Activated naive CD4-positive, alpha-beta T cell treated with anti-CD3 and anti-CD28 coated beads, Interleukin-2, amount 50 U/mL, for 24 hours (primary cell): ENCODE measurements at regions not wholly inside any gene's neighbourhood (a gene's known extent, or its start where the extent isn't known, plus 50 kb on each side); places are given as distances from the start of the nearest gene placed in this dataset.
"Not testable (repeated sequence)": the region's sequence is repeated elsewhere in the genome, so short reads cannot be mapped to it uniquely, and the experiment has no call there.

ENCODE experiments used
- H3K27ac Mint-ChIP-seq: one replicate; pipeline ENCODE4 v1.8.0; 2021; ENCODE audit warnings: mild to moderate bottlenecking, mixed read lengths
- H3K27me3 Mint-ChIP-seq: one replicate; pipeline ENCODE4 v1.8.0; 2021; ENCODE audit warnings: mixed read lengths
- H3K36me3 Mint-ChIP-seq: one replicate; pipeline ENCODE4 v1.8.0; 2021; ENCODE audit warnings: mixed read lengths
- H3K4me1 Mint-ChIP-seq: one replicate; pipeline ENCODE4 v1.8.0; 2021; ENCODE audit warnings: mixed read lengths
- H3K4me3 Mint-ChIP-seq: one replicate; pipeline ENCODE4 v1.8.0; 2021; ENCODE audit warnings: mild to moderate bottlenecking, mixed read lengths
- H3K9me3 Mint-ChIP-seq: one replicate; pipeline ENCODE4 v1.8.0; 2021; ENCODE audit warnings: mixed read lengths

DNA sequence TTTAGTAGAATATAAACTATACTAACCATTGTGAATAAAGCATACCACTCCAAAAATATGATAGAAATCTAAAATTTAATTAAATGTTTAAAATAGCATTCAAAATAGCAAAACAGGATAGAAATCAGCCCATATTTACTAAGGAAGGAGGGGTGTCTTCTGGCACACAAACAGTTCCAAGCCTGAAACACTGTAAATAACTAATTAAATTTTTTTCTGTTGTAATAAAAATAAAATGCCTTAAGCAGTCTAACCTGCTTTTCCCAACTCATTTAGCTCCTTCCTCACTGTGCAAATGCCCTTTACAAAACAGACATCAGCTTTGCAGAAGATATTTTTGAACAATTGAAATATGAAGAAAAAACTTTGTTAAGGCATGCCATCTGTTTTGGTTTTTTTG lies 707.1 kb upstream of the USP15 start:
- Mint-ChIP-seq H3K36me3 (no peaks in the 10 kb centered on the region), H3K27ac (no peak overlapping the region), H3K4me1 (no peaks in the 10 kb centered on the region), H3K27me3 (no peaks in the 10 kb centered on the region), H3K9me3 (no peaks in the 10 kb centered on the region), H3K4me3 (no peak overlapping the region)

DNA sequence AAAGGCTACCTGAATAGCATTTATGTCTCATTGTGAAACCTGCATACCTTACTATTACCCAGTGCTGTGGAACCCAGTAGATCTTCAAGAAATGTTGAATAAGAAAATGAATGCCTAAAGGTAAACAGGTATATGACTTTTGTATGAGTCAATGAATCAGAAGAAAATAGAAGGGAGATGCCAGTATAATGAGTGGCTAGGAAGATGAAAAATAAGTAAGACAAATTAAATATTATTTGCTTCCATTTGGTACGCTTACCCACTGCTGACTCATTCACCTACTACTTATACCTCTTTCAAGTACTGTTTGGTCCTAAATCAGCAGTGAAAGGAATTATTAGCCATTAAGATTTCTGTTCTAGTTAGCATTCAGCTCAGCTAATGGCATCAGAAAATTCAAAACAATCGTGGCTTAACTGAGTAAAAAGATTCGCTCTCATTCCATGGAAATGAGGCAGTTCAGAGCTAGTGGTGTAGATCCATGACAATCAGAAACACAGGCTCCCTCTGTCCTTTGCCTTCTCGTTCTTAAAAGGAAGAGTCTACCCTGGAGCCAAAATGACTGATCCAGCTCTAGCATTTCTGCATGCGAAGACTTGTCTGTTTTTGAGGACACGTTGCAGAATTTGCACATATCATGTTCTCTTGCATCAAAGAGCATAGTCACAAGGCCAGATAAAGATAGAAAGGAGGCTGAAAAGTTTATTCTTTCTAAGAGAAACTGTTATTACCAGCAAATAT lies 705.8 kb upstream of the USP15 start:
- no peak overlapping the region for H3K27ac Mint-ChIP-seq
- no peaks in the 10 kb centered on the region for H3K27me3 Mint-ChIP-seq
- H3K9me3 Mint-ChIP-seq = no peaks in the 10 kb centered on the region
- H3K4me3 Mint-ChIP-seq = no peak overlapping the region
- no peaks in the 10 kb centered on the region for H3K4me1 Mint-ChIP-seq
- H3K36me3 Mint-ChIP-seq = no peaks in the 10 kb centered on the region

GRCh38 chr12:61563665-61564450 lies 696.3 kb upstream of the USP15 start:
- no peaks in the 10 kb centered on the region for H3K27me3 Mint-ChIP-seq

GRCh38 chr12:61564466-61564865 lies 695.7 kb upstream of the USP15 start:
- no peak overlapping the region for H3K27ac Mint-ChIP-seq
- no peaks in the 10 kb centered on the region for H3K36me3 Mint-ChIP-seq
- no peaks in the 10 kb centered on the region for H3K4me1 Mint-ChIP-seq
- H3K4me3 Mint-ChIP-seq = no peak overlapping the region
- no peaks in the 10 kb centered on the region for H3K27me3 Mint-ChIP-seq
- no peaks in the 10 kb centered on the region for H3K9me3 Mint-ChIP-seq

More at GRCh38 chr12:61563665-61564450, 696.3 kb upstream of the USP15 start:
- no peaks in the 10 kb centered on the region for H3K9me3 Mint-ChIP-seq
- H3K4me3 Mint-ChIP-seq = no peak overlapping the region
- no peak overlapping the region for H3K27ac Mint-ChIP-seq
- no peaks in the 10 kb centered on the region for H3K36me3 Mint-ChIP-seq
- H3K4me1 Mint-ChIP-seq = no peaks in the 10 kb centered on the region

GRCh38 chr12:61566183-61566582 lies 694.0 kb upstream of the USP15 start:
- Mint-ChIP-seq H3K4me1 (no peaks in the 10 kb centered on the region), H3K9me3 (no peaks in the 10 kb centered on the region), H3K27ac (no peak overlapping the region)

GRCh38 chr12:61574339-61574738 lies 685.9 kb upstream of the USP15 start:
- Mint-ChIP-seq H3K27ac (no peak overlapping the region), H3K36me3 (no peaks in the 10 kb centered on the region), H3K9me3 (no peaks in the 10 kb centered on the region), H3K4me3 (no peak overlapping the region), H3K27me3 (peaks cover 3% of the 10 kb centered on the region), H3K4me1 (no peaks in the 10 kb centered on the region)

More at GRCh38 chr12:61566183-61566582, 694.0 kb upstream of the USP15 start:
- Mint-ChIP-seq H3K36me3 (no peaks in the 10 kb centered on the region), H3K27me3 (peaks cover 1% of the 10 kb centered on the region), H3K4me3 (no peak overlapping the region)

GRCh38 chr12:61584943-61585342 lies 675.3 kb upstream of the USP15 start:
- H3K27ac Mint-ChIP-seq = no peak overlapping the region
- H3K4me3 Mint-ChIP-seq = no peak overlapping the region
- no peaks in the 10 kb centered on the region for H3K27me3 Mint-ChIP-seq
- peaks cover 2% of the 10 kb centered on the region for H3K36me3 Mint-ChIP-seq
- peaks cover 3% of the 10 kb centered on the region for H3K9me3 Mint-ChIP-seq
- no peaks in the 10 kb centered on the region for H3K4me1 Mint-ChIP-seq

GRCh38 chr12:61590864-61591263 lies 669.3 kb upstream of the USP15 start:
- not testable (repeated sequence) for H3K4me1 Mint-ChIP-seq, H3K4me3 Mint-ChIP-seq, H3K36me3 Mint-ChIP-seq, H3K27me3 Mint-ChIP-seq, H3K27ac Mint-ChIP-seq
- peaks cover 14% of the 10 kb centered on the region for H3K9me3 Mint-ChIP-seq

- H3K4me3 Mint-ChIP-seq = no peak overlapping the region
- no peaks in the 10 kb centered on the region for H3K36me3 Mint-ChIP-seq
- H3K27ac Mint-ChIP-seq = no peak overlapping the region
- no peaks in the 10 kb centered on the region for H3K27me3 Mint-ChIP-seq
- no peaks in the 10 kb centered on the region for H3K4me1 Mint-ChIP-seq
- peaks cover 9% of the 10 kb centered on the region for H3K9me3 Mint-ChIP-seq
These were observed 650.1 kb upstream of the USP15 start for GRCh38 chr12:61610143-61610542.

- Mint-ChIP-seq H3K4me1 (no peaks in the 10 kb centered on the region), H3K27me3 (no peaks in the 10 kb centered on the region), H3K36me3 (no peaks in the 10 kb centered on the region), H3K27ac (no peak overlapping the region), H3K9me3 (no peaks in the 10 kb centered on the region), H3K4me3 (no peak overlapping the region)
These were observed 630.5 kb upstream of the USP15 start for GRCh38 chr12:61629702-61630101.

DNA sequence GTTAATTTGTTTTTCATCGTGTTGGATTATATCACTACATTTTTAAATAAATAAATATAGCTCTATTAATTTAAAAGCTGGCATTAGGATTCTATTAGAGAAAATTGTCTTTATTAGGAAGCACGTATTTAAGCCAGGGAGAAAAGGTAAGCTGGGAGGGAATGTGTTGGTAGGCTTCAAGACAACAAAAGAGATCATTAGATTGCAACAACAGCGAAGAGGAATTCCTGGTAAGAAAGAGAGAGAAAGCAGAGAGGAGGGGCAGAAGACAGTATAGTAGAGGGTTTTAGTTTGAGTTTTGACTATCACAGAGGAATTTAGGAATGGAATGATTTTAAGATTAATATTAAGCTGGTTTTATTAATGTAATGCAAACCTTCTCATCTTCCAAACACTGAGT lies 613.6 kb upstream of the USP15 start:
- H3K4me3 Mint-ChIP-seq = no peak overlapping the region
- no peaks in the 10 kb centered on the region for H3K4me1 Mint-ChIP-seq
- H3K9me3 Mint-ChIP-seq = no peaks in the 10 kb centered on the region
- no peaks in the 10 kb centered on the region for H3K36me3 Mint-ChIP-seq
- no peak overlapping the region for H3K27ac Mint-ChIP-seq
- no peaks in the 10 kb centered on the region for H3K27me3 Mint-ChIP-seq

- Mint-ChIP-seq H3K4me1 (no peaks in the 10 kb centered on the region), H3K27me3 (no peaks in the 10 kb centered on the region), H3K9me3 (no peaks in the 10 kb centered on the region), H3K36me3 (no peaks in the 10 kb centered on the region), H3K4me3 (no peak overlapping the region), H3K27ac (no peak overlapping the region)
These were observed 612.6 kb upstream of the USP15 start for GRCh38 chr12:61647566-61647965.

GRCh38 chr12:61652265-61652664 lies 607.9 kb upstream of the USP15 start:
- no peak overlapping the region for H3K4me3 Mint-ChIP-seq
- no peak overlapping the region for H3K27ac Mint-ChIP-seq
- H3K9me3 Mint-ChIP-seq = no peaks in the 10 kb centered on the region
- H3K4me1 Mint-ChIP-seq = no peaks in the 10 kb centered on the region
- H3K27me3 Mint-ChIP-seq = no peaks in the 10 kb centered on the region
- no peaks in the 10 kb centered on the region for H3K36me3 Mint-ChIP-seq

DNA sequence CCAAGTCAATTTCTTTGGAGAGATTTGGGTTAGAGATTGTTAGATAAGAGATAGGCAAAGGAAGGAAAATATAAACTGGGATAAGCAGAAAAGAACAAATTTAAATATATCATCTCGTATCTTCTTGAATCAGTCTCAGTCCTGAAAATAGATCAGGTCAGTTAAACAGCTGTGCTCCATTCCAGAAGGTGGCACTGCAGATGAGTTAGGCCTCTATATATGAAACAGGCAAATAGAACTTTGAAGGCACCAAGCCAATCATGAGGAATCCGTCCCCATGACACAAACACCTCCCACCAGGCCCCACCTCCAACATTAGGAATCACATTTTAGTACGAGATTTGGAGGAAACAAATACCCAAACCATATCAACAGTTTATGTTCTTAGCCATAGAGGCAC lies 605.5 kb upstream of the USP15 start:
- no peaks in the 10 kb centered on the region for H3K27me3 Mint-ChIP-seq
- H3K27ac Mint-ChIP-seq = no peak overlapping the region
- H3K9me3 Mint-ChIP-seq = no peaks in the 10 kb centered on the region
- no peaks in the 10 kb centered on the region for H3K36me3 Mint-ChIP-seq
- no peak overlapping the region for H3K4me3 Mint-ChIP-seq
- no peaks in the 10 kb centered on the region for H3K4me1 Mint-ChIP-seq

- Mint-ChIP-seq H3K9me3 (no peaks in the 10 kb centered on the region), H3K4me1 (no peaks in the 10 kb centered on the region), H3K27ac (no peak overlapping the region), H3K4me3 (no peak overlapping the region), H3K36me3 (no peaks in the 10 kb centered on the region), H3K27me3 (no peaks in the 10 kb centered on the region)
These were observed 605.0 kb upstream of the USP15 start for GRCh38 chr12:61655241-61655640.

DNA sequence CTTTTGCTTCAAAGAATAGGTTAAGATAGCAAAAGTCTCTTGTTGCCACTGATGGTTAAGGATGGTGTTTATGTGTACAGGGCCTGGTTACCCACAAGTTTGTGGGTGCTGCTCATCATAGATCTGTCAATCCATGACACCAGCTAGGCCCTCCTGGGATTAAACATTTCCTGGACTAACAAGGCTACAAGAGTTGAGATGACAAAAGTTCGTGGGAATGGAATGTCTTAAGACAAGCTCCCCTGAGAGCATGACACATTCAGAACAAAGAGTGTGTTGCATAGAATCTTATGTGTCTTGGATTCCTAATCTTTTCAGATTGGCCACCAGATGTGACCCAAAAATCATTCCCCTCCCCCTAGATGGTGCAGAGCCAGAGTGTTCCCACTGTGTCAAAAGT lies 592.5 kb upstream of the USP15 start:
- H3K27ac Mint-ChIP-seq = no peak overlapping the region
- H3K27me3 Mint-ChIP-seq = no peaks in the 10 kb centered on the region
- peaks cover 8% of the 10 kb centered on the region for H3K9me3 Mint-ChIP-seq
- no peak overlapping the region for H3K4me3 Mint-ChIP-seq
- H3K36me3 Mint-ChIP-seq = no peaks in the 10 kb centered on the region
- no peaks in the 10 kb centered on the region for H3K4me1 Mint-ChIP-seq
